H1 (cell line): ENCODE measurements at regions not wholly inside any gene's neighbourhood (a gene's known extent, or its start where the extent isn't known, plus 50 kb on each side); places are given as distances from the start of the nearest gene placed in this dataset.

Source experiments
- CTCF ChIA-PET: fragments of 300-600 bp; sonication (Branson Sonifier 250); formaldehyde crosslinking; loops from one replicate; lab custom pipeline; 2021; ENCODE audit not compliant: partially characterized antibody; lab: Charles Lee
- POLR2A ChIA-PET: fragments of 300-600 bp; sonication (Branson Sonifier 250); formaldehyde crosslinking; loops from one replicate; lab custom pipeline; 2021; ENCODE audit warnings: inconsistent platforms; ENCODE audit not compliant: partially characterized antibody; lab: Charles Lee
- DNase-seq, 2 experiments: peaks; one replicate each; pipeline versions ENCODE4 v3.0.0 to v3.0.0-alpha.2; 2010 to 2022; ENCODE audit warnings: low spot score in 2 of 2, low read depth in 1 of 2, mixed read lengths in 1 of 2
- FAIRE-seq: peaks from 2 replicates; lab custom pipeline; 2011; peaks lifted over from hg19 to GRCh38; lab: Jason Lieb, UNC
- H2AFZ ChIP-seq: 2 replicates; pipeline ENCODE4 v1.8.1; 2012; ENCODE audit warnings: low read length, inconsistent platforms
- H2AK5ac ChIP-seq: 2 replicates; pipeline ENCODE4 v1.6.1; 2013; ENCODE audit warnings: low read depth, low read length
- H2BK120ac ChIP-seq: replicated peaks from 2 replicates; pipeline ENCODE3; 2013; ENCODE audit warnings: low read depth, low read length, inconsistent platforms
- H2BK12ac ChIP-seq: 2 replicates; pipeline ENCODE4 v1.6.1; 2013; ENCODE audit warnings: low read depth, low read length
- H2BK15ac ChIP-seq: 2 replicates; pipeline ENCODE4 v1.6.1; 2013; ENCODE audit warnings: low read length
- H2BK20ac ChIP-seq: 2 replicates; pipeline ENCODE4 v1.6.1; 2013; ENCODE audit warnings: low read length
- H2BK5ac ChIP-seq: 2 replicates; pipeline ENCODE4 v1.6.1; 2013; ENCODE audit warnings: low read depth, low read length
- H3K14ac ChIP-seq: 2 replicates; pipeline ENCODE4 v1.6.1; 2013; ENCODE audit warnings: inconsistent platforms; ENCODE audit not compliant: insufficient read length
- H3K18ac ChIP-seq: 2 replicates; pipeline ENCODE4 v1.6.1; 2013; ENCODE audit warnings: low read length; ENCODE audit errors: extremely low read depth
- H3K23ac ChIP-seq: 2 replicates; pipeline ENCODE4 v1.6.1; 2013; ENCODE audit warnings: inconsistent platforms; ENCODE audit not compliant: insufficient read length
- H3K23me2 ChIP-seq: 2 replicates; pipeline ENCODE4 v1.6.1; 2013; ENCODE audit warnings: low read depth, low read length
- H3K27ac ChIP-seq: 2 replicates; pipeline ENCODE4 v1.6.1; 2011; ENCODE audit warnings: low read depth, low read length, inconsistent platforms
- H3K27me3 ChIP-seq, 4 experiments: replicated peaks in 1 of 4; 1 replicate in 1 of 4; 2 replicates in 3 of 4; pipeline versions ENCODE4 v1.6.1 to v1.8.1; 2011 to 2013; ENCODE audit warnings: low read length in 3 of 4, mild to moderate bottlenecking in 3 of 4, inconsistent platforms in 2 of 4, mixed read lengths in 2 of 4, moderate library complexity in 1 of 4; ENCODE audit not compliant: control insufficient read depth in 3 of 4, insufficient read depth in 3 of 4; ENCODE audit errors: extremely low read depth in 1 of 4
- H3K36me3 ChIP-seq, 4 experiments: 2 replicates each; pipeline versions ENCODE4 v1.6.1 to v1.8.1; 2011 to 2013; ENCODE audit warnings: mild to moderate bottlenecking in 4 of 4, low read length in 3 of 4, moderate library complexity in 2 of 4, control low read depth in 1 of 4, inconsistent platforms in 1 of 4; ENCODE audit not compliant: insufficient read depth in 4 of 4, control insufficient read depth in 2 of 4
- H3K4ac ChIP-seq: replicated peaks from 2 replicates; pipeline ENCODE3; 2013; ENCODE audit warnings: low read length, low read depth, mixed read lengths, inconsistent platforms; ENCODE audit not compliant: insufficient read length
- H3K4me1 ChIP-seq, 4 experiments: replicated peaks in 1 of 4; 1 replicate in 1 of 4; 2 replicates in 3 of 4; pipeline versions ENCODE4 v1.6.1 to v1.8.1; 2011 to 2013; ENCODE audit warnings: low read length in 3 of 4, inconsistent platforms in 2 of 4, mixed read lengths in 1 of 4; ENCODE audit not compliant: insufficient read depth in 4 of 4, control insufficient read depth in 3 of 4
- H3K4me2 ChIP-seq, 2 experiments: 2 replicates each; pipeline versions ENCODE4 v1.6.1 to v1.8.1; 2011 to 2013; ENCODE audit warnings: low read depth in 2 of 2, low read length in 2 of 2, control low read depth in 1 of 2, inconsistent platforms in 1 of 2, mild to moderate bottlenecking in 1 of 2; ENCODE audit not compliant: insufficient read depth in 1 of 2
- H3K4me3 ChIP-seq, 4 experiments: fragments of 200-600, 300-600 bp in 1 of 4; sonication (generic), shearing (Covaris generic), sonication (Bioruptor Twin) in 1 of 4; 2 replicates each; pipeline versions ENCODE4 v1.5.1 to v1.8.1; 2011 to 2016; ENCODE audit warnings: low read length in 4 of 4, low read depth in 3 of 4, control low read depth in 2 of 4, inconsistent platforms in 2 of 4, mild to moderate bottlenecking in 2 of 4, mixed read lengths in 1 of 4, moderate library complexity in 1 of 4; ENCODE audit not compliant: insufficient read depth in 2 of 4; ENCODE audit errors: extremely low read depth in 1 of 4
- H3K56ac ChIP-seq: replicated peaks from 2 replicates; pipeline ENCODE3; 2013; ENCODE audit warnings: low read depth, mild to moderate bottlenecking, mixed read lengths, low read length, inconsistent platforms; ENCODE audit not compliant: insufficient read length
- H3K79me1 ChIP-seq: 2 replicates; pipeline ENCODE4 v1.6.1; 2013; ENCODE audit warnings: low read depth, low read length, control low read depth
- H3K79me2 ChIP-seq, 2 experiments: 2 replicates each; pipeline versions ENCODE4 v1.6.1 to v1.8.1; 2012 to 2013; ENCODE audit warnings: low read length in 2 of 2, mild to moderate bottlenecking in 2 of 2, inconsistent platforms in 1 of 2; ENCODE audit not compliant: insufficient read depth in 2 of 2, control insufficient read depth in 1 of 2
- H3K9ac ChIP-seq, 4 experiments: replicated peaks in 1 of 4; 1 replicate in 1 of 4; 2 replicates in 3 of 4; pipeline versions ENCODE4 v1.6.1 to v1.8.1; 2011 to 2013; ENCODE audit warnings: low read depth in 3 of 4, low read length in 3 of 4, control low read depth in 2 of 4, mild to moderate bottlenecking in 2 of 4, moderate library complexity in 2 of 4, inconsistent platforms in 1 of 4; ENCODE audit errors: extremely low read depth in 1 of 4
- H3K9me3 ChIP-seq, 2 experiments: 2 replicates each; pipeline versions ENCODE4 v1.6.1 to v1.8.1; 2012 to 2013; ENCODE audit warnings: mild to moderate bottlenecking in 2 of 2, moderate library complexity in 2 of 2, control low read depth in 1 of 2, inconsistent platforms in 1 of 2, low read depth in 1 of 2, low read length in 1 of 2, mixed read lengths in 1 of 2; ENCODE audit not compliant: insufficient read depth in 2 of 2
- H4K20me1 ChIP-seq, 2 experiments: replicated peaks in 1 of 2; 2 replicates each; pipeline versions ENCODE3 to v1.8.1; 2011 to 2013; ENCODE audit warnings: inconsistent platforms in 2 of 2, low read length in 2 of 2, mild to moderate bottlenecking in 1 of 2; ENCODE audit not compliant: insufficient read depth in 2 of 2, control insufficient read depth in 1 of 2
- H4K5ac ChIP-seq: 2 replicates; pipeline ENCODE4 v1.6.1; 2013; ENCODE audit warnings: low read length, low read depth, mixed read lengths, inconsistent platforms; ENCODE audit not compliant: insufficient read length
- H4K8ac ChIP-seq: 2 replicates; pipeline ENCODE4 v1.8.0; 2013; ENCODE audit warnings: mild to moderate bottlenecking, moderate library complexity, low read length, inconsistent platforms; ENCODE audit not compliant: insufficient read depth; ENCODE audit errors: extremely low read depth
- H4K91ac ChIP-seq: replicated peaks from 2 replicates; pipeline ENCODE3; 2013; ENCODE audit warnings: low read length, mixed read lengths, inconsistent platforms; ENCODE audit not compliant: insufficient read length
- CBX8 ChIP-seq: fragments of 300-800, 300-1000 bp; sonication (generic); IDR thresholded peaks from 2 replicates; pipeline ENCODE4 v1.7.1; 2016; ENCODE audit warnings: low read depth, low read length, borderline replicate concordance
- JUND ChIP-seq: IDR thresholded peaks from 2 replicates; pipeline ENCODE4 v1.6.1; 2011; ENCODE audit warnings: mild to moderate bottlenecking, improper control_type of control experiment, low read length
- NANOG ChIP-seq: IDR thresholded peaks from 2 replicates; pipeline ENCODE4 v1.6.1; 2011; ENCODE audit warnings: low read length, low read depth, mild to moderate bottlenecking, inconsistent platforms; ENCODE audit not compliant: insufficient read depth, poor library complexity, severe bottlenecking

- H3K79me1 ChIP-seq, result no peaks in the 10 kb centered on the region
- DNase-seq (no peak), FAIRE-seq (no peak)
- no peaks in the 10 kb centered on the region for H3K27me3 ChIP-seq
- no peaks in the 10 kb centered on the region for H3K23me2 ChIP-seq
- no peak overlapping the region for H2AFZ ChIP-seq
- no peaks in the 10 kb centered on the region for H4K20me1 ChIP-seq
- no peak overlapping the region for H2BK120ac ChIP-seq
- ChIA-PET CTCF (no interaction called here), POLR2A (interaction anchor here (0.7 kb wide), 1 partner anchor 110 kb away, joined by 3 read pairs; no protein-coding TSS in a partner anchor)
- H2BK12ac ChIP-seq, result no peak overlapping the region
- no peak overlapping the region for H3K14ac ChIP-seq
- no peak overlapping the region for H3K4me3 ChIP-seq
- H2BK20ac ChIP-seq, result no peak overlapping the region
- no peak overlapping the region for H3K4ac ChIP-seq
- no peak overlapping the region for H4K5ac ChIP-seq
- H2AK5ac ChIP-seq, result no peak overlapping the region
- H4K91ac ChIP-seq, result no peak overlapping the region
- H3K4me1 ChIP-seq, result no peaks in the 10 kb centered on the region
- no peaks in the 10 kb centered on the region for H3K9me3 ChIP-seq
- H3K56ac ChIP-seq, result no peak overlapping the region
- H3K27ac ChIP-seq, result no peak overlapping the region
- no peak overlapping the region for H3K9ac ChIP-seq
- no peaks in the 10 kb centered on the region for H3K79me2 ChIP-seq
- H3K23ac ChIP-seq, result no peak overlapping the region
- no peak overlapping the region for H3K18ac ChIP-seq
- no peak overlapping the region for H4K8ac ChIP-seq
- TF ChIP-seq CBX8 (no peak), NANOG (no peak), JUND (no peak)
- H2BK5ac ChIP-seq, result no peak overlapping the region
- no peak overlapping the region for H3K4me2 ChIP-seq
- no peaks in the 10 kb centered on the region for H3K36me3 ChIP-seq
- H2BK15ac ChIP-seq, result no peak overlapping the region
Observed at GRCh38 chr12:92253301-92253700, 107.7 kb upstream of the BTG1 start.
